ENCODE measurements at regions not wholly inside any gene's neighbourhood (a gene's known extent, or its start where the extent isn't known, plus 50 kb on each side); places are given as distances from the start of the nearest gene placed in this dataset.
"Not testable (repeated sequence)": the region's sequence is repeated elsewhere in the genome, so short reads cannot be mapped to it uniquely, and the experiment has no call there.

DNA sequence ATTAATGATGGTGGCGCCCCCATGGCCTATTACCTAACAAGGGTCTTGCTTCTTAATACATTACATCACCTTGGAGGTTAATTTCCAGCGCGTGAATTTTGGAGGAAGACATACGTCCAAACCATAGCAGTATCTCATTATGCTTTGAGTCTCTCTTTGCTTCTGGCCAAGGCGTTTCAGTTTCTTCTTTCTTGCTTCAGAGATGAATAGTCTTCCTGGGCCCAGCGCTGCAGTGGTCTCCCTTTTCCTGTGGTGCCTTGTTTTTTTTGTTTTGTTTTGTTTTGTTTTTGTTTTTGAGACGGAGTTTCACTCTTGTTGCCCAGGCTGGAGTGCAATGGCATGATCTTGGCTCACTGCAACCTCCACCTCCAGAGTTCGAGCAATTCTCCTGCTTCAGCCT is 268.4 kb downstream of the SOX4 start:
- DNase-seq (ENCODE audit: low spot score in 2 of 2) (no peak), ATAC-seq (replicated peaks; ENCODE audit: extremely low read depth, poor library complexity, severe bottlenecking) (no peak)
- no peak overlapping the region for H3K27ac Mint-ChIP-seq (ENCODE audit: low read depth)
- H3K9me3 Mint-ChIP-seq: no peaks in the 10 kb centered on the region
- H3K27me3 Mint-ChIP-seq: no peaks in the 10 kb centered on the region
- H3K36me3 Mint-ChIP-seq (ENCODE audit: insufficient read depth): peaks cover 2% of the 10 kb centered on the region
- H3K4me3 Mint-ChIP-seq: no peak overlapping the region
- no peaks in the 10 kb centered on the region for H3K4me1 Mint-ChIP-seq

DNA sequence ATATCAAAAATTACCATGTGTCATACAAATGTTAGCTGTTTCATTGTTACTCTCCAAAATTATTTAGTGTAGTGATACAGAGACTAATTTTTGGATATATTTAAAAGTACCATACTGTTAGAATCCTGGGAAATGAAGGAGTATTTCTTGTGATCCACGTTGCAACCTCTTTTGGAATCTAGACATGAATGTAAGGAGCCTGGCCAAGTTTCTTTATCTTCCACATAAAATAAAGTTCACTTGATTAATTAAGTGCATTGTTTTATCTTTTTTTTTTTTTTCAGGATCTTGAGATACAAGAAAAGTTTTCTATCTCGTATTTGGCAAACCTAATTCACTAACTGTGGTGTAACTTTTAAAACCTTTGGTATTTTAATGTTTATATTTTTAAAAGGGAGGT is 270.7 kb downstream of the SOX4 start:
- ATAC-seq (replicated peaks; ENCODE audit: extremely low read depth, poor library complexity, severe bottlenecking) (no peak), DNase-seq (ENCODE audit: low spot score in 2 of 2) (no peak)
- H3K9me3 Mint-ChIP-seq: no peaks in the 10 kb centered on the region
- H3K4me3 Mint-ChIP-seq: no peak overlapping the region
- H3K36me3 Mint-ChIP-seq (ENCODE audit: insufficient read depth): peaks cover 2% of the 10 kb centered on the region
- H3K27me3 Mint-ChIP-seq: no peaks in the 10 kb centered on the region
- H3K27ac Mint-ChIP-seq (ENCODE audit: low read depth): no peak overlapping the region
- no peaks in the 10 kb centered on the region for H3K4me1 Mint-ChIP-seq

DNA sequence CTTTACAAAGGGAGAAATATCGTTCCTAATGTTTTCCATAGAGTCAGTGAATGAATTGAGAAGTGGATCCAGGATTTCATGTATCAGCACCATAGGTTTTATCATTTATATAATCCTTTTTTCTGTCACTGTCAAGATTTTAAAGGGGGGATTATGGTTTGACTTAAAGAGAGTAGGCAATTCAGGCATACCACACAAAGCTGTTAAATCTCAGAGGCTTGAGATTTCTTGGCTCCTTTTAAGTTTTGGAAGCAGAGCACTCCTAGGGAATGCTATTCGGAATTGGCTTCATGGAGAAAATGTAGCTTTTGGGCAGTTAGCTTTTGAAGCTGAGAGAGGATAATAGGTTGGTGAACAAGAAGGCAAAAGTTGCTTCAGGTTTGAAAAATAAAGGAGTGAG is 274.7 kb downstream of the SOX4 start:
- no peaks in the 10 kb centered on the region for H3K4me1 Mint-ChIP-seq
- no peaks in the 10 kb centered on the region for H3K9me3 Mint-ChIP-seq
- no peaks in the 10 kb centered on the region for H3K36me3 Mint-ChIP-seq (ENCODE audit: insufficient read depth)
- H3K27ac Mint-ChIP-seq (ENCODE audit: low read depth): no peak overlapping the region
- DNase-seq (ENCODE audit: low spot score in 2 of 2) (no peak), ATAC-seq (replicated peaks; ENCODE audit: extremely low read depth, poor library complexity, severe bottlenecking) (no peak)
- no peaks in the 10 kb centered on the region for H3K27me3 Mint-ChIP-seq
- no peak overlapping the region for H3K4me3 Mint-ChIP-seq

DNA sequence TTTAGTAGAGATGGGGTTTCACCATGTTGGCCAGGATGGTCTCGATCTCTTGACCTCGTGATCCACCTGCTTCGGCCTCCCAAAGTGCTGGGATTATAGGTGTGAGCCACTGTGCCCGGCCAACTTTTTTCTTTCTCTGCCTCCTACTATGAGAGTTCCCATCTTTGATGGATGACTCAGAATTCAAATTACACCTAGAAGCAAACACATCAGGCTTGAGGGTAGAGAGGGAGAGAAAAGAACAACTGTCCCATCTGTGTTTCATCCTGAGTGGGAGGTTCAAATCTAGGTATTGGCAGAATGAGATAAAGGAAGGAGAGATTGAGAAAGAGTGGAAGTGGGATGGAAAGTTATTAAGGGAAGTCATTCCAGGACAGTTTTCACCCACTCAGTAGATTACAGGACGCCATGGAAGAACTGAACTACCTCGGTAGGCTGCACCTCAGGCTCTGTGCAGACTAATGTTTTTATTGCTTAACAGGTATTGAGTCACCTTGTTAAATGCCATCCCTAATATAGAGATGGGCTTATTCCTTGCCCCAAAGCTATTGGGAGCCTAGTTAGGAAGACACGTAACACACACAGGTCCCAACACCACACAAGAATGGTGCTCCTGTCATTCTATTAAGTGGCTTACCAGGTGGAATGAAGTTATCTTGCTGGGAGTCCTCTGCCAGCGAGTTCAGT is 275.7 kb downstream of the SOX4 start:
- Mint-ChIP-seq H3K27me3 (no peaks in the 10 kb centered on the region), H3K4me1 (no peaks in the 10 kb centered on the region), H3K36me3 (ENCODE audit: insufficient read depth) (no peaks in the 10 kb centered on the region), H3K4me3 (no peak overlapping the region), H3K9me3 (no peaks in the 10 kb centered on the region), H3K27ac (ENCODE audit: low read depth) (no peak overlapping the region)
- ATAC-seq (replicated peaks; ENCODE audit: extremely low read depth, poor library complexity, severe bottlenecking): no peak
- DNase-seq (ENCODE audit: low spot score in 2 of 2): no peak

DNA sequence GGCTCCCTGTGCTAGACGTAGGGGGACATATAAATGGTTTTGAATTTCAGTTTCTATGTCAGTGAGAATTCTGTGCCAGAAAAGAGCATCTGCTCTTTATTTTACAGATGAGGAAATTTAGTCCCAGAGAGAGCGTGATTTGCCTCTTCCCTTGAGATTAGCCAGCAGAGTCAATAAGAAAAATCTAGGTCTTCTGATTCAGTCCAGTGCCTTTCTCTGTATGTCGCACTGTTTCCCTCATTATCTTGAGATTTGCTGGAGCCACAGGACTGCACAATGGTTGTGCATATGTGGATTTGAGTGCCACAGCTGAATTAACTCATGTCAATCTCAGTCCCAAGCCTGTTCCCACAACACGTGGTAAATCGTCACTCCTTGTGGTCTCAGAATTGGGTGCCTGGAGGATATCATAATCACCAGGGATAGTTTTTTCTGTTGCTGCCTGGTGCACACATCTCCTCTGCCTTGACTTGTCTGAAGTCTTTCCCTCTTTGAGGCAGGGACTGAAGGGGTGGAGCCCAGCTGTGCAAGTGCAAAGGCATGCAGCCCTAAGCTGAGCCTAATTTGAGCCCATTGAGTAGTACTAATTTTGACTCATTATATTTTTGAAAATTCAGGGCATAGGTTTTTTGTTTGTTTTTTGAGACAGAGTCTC is 276.7 kb downstream of the SOX4 start:
- H3K36me3 Mint-ChIP-seq (ENCODE audit: insufficient read depth): no peaks in the 10 kb centered on the region
- no peak for DNase-seq (ENCODE audit: low spot score in 2 of 2)
- no peak for ATAC-seq (replicated peaks; ENCODE audit: extremely low read depth, poor library complexity, severe bottlenecking)
- H3K9me3 Mint-ChIP-seq: no peaks in the 10 kb centered on the region
- no peak overlapping the region for H3K27ac Mint-ChIP-seq (ENCODE audit: low read depth)
- no peaks in the 10 kb centered on the region for H3K4me1 Mint-ChIP-seq
- no peak overlapping the region for H3K4me3 Mint-ChIP-seq
- H3K27me3 Mint-ChIP-seq: no peaks in the 10 kb centered on the region

DNA sequence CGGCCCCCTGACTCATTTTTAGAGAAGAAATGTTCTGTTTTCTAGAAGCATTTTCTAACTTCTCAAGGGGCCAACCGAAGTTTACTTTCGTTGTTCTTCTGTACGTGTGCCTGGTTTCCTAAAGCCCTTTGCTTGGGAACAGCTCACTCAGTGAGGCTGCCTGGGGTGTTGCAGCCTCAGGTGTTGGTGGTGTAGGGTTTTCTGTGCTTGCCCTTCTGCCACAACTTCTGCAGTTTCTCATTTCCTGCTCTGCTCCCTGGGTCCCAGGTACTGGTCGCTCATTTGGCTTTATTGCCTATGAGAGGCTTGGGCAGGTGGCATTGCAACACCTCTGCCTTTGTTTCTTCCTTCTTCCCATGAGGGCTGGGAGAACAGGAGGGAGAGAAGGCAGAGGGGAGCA is 278.3 kb downstream of the SOX4 start:
- Mint-ChIP-seq H3K27me3 (no peaks in the 10 kb centered on the region), H3K9me3 (peaks cover under 1% of the 10 kb centered on the region), H3K36me3 (ENCODE audit: insufficient read depth) (no peaks in the 10 kb centered on the region), H3K27ac (ENCODE audit: low read depth) (no peak overlapping the region), H3K4me3 (no peak overlapping the region), H3K4me1 (no peaks in the 10 kb centered on the region)
- ATAC-seq (replicated peaks; ENCODE audit: extremely low read depth, poor library complexity, severe bottlenecking) (no peak), DNase-seq (ENCODE audit: low spot score in 2 of 2) (no peak)

DNA sequence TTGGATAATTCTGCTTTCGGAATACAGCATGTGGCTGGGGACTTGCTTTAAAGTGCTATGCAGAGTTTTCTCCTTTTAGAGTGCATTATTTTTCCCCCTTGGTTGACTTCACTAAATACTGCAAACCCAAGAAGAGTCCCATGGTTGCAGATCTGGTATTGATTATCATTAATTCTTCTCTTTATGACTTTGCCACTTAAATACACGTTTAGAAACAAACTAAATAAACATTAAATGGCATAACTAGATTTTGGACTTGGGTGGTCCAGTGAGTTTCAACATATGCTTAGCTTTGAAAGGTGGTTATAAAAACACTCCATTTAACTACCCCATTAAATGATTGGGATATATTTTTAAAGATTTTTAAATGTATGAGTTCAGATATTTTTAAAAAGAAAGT is 279.2 kb downstream of the SOX4 start:
- peaks cover 9% of the 10 kb centered on the region for H3K9me3 Mint-ChIP-seq
- no peaks in the 10 kb centered on the region for H3K4me1 Mint-ChIP-seq
- DNase-seq (ENCODE audit: low spot score in 2 of 2) (no peak), ATAC-seq (replicated peaks; ENCODE audit: extremely low read depth, poor library complexity, severe bottlenecking) (no peak)
- no peaks in the 10 kb centered on the region for H3K27me3 Mint-ChIP-seq
- no peak overlapping the region for H3K4me3 Mint-ChIP-seq
- H3K36me3 Mint-ChIP-seq (ENCODE audit: insufficient read depth): no peaks in the 10 kb centered on the region
- no peak overlapping the region for H3K27ac Mint-ChIP-seq (ENCODE audit: low read depth)

DNA sequence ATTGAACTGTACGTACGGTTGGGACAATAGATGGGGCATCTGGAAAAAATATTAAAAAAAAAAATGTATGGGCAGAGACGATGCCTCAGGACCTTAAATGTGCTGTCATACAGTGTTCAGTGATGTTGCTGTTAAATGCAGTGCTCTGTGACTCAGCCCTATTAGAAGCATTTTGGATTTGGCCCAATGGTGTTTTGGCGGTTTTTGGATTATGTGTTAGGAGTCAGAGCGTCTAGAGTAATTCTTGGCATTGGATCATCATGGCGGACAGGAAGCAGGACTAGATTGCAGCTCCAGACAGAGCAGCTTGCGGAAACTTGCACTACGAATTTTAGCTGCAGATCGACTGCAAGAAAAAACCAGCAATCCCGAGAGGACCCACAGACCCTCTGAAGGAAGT is 280.0 kb downstream of the SOX4 start:
- no peaks in the 10 kb centered on the region for H3K4me1 Mint-ChIP-seq
- no peaks in the 10 kb centered on the region for H3K27me3 Mint-ChIP-seq
- no peaks in the 10 kb centered on the region for H3K36me3 Mint-ChIP-seq (ENCODE audit: insufficient read depth)
- peaks cover 9% of the 10 kb centered on the region for H3K9me3 Mint-ChIP-seq
- ATAC-seq (replicated peaks; ENCODE audit: extremely low read depth, poor library complexity, severe bottlenecking): no peak
- H3K4me3 Mint-ChIP-seq: no peak overlapping the region
- DNase-seq (ENCODE audit: low spot score in 2 of 2): no peak
- H3K27ac Mint-ChIP-seq (ENCODE audit: low read depth): no peak overlapping the region

DNA sequence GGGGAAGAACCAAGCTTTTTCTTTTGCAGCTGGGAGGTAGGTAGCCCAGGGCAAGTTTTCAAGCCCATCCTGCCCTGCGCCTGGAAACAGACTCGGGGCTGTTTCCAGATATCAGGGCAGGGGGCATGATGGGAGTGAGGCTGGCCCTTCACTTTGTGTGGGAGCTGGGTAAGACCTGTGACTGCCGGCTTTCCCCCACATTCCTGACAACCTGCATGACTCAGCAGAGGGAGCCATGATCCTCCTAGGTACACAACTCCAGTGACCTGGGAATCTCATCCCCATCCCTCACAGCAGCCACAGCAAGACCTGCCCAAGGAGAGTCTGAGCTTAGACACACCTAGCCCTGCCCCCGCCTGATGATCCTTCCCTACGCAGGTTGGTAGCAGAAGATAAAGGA is 280.8 kb downstream of the SOX4 start:
- Mint-ChIP-seq H3K4me3 (no peak overlapping the region), H3K27ac (ENCODE audit: low read depth) (no peak overlapping the region)
- DNase-seq (ENCODE audit: low spot score in 2 of 2): no peak

DNA sequence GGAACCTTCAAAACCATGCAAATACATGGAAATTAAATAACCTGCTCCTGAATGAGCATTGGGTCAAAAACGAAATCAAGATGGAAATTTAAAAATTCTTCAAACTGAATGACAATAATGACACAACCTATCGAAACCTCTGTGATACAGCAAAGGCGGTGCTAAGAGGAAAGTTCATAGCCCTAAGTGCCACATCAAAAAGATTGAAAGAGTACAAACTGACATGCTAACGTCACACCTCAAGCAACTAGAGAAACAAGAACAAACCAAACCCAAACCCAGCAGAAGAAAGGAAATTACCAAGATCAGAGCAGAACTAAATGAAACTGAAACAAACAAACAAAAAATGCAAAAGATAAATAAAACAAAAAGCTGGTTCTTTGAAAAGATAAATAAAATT is 283.5 kb downstream of the SOX4 start:
- not testable (repeated sequence) for H3K9me3 Mint-ChIP-seq; DNase-seq (ENCODE audit: low spot score in 2 of 2); H3K4me1 Mint-ChIP-seq; H3K36me3 Mint-ChIP-seq (ENCODE audit: insufficient read depth); ATAC-seq (replicated peaks; ENCODE audit: extremely low read depth, poor library complexity, severe bottlenecking); H3K4me3 Mint-ChIP-seq; H3K27ac Mint-ChIP-seq (ENCODE audit: low read depth); H3K27me3 Mint-ChIP-seq

More for the DNA sequence above, 280.8 kb downstream of the SOX4 start:
- ATAC-seq (replicated peaks; ENCODE audit: extremely low read depth, poor library complexity, severe bottlenecking): no peak
- Mint-ChIP-seq H3K9me3 (peaks cover 9% of the 10 kb centered on the region), H3K36me3 (ENCODE audit: insufficient read depth) (no peaks in the 10 kb centered on the region), H3K4me1 (no peaks in the 10 kb centered on the region), H3K27me3 (no peaks in the 10 kb centered on the region)

DNA sequence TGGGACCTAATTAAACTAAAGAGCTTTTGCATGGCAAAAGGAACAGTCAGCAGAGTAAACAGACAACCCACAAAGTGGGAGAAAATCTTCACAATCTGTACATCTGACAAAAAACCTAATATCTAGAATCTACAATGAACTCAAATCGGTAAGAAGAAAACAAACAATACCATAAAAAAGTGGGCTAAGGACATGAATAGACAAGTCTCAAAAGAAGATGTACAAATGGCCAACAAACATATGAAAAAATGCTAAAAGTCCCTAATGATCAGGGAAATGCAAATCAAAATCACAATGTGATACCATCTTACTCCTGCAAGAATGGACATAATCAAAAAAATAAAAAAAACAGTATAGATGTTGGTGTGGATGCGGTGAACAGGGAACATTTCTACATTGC is 286.7 kb downstream of the SOX4 start:
- not testable (repeated sequence) for DNase-seq (ENCODE audit: low spot score in 2 of 2); H3K4me3 Mint-ChIP-seq; H3K27me3 Mint-ChIP-seq; H3K27ac Mint-ChIP-seq (ENCODE audit: low read depth); H3K9me3 Mint-ChIP-seq; H3K36me3 Mint-ChIP-seq (ENCODE audit: insufficient read depth); ATAC-seq (replicated peaks; ENCODE audit: extremely low read depth, poor library complexity, severe bottlenecking); H3K4me1 Mint-ChIP-seq

DNA sequence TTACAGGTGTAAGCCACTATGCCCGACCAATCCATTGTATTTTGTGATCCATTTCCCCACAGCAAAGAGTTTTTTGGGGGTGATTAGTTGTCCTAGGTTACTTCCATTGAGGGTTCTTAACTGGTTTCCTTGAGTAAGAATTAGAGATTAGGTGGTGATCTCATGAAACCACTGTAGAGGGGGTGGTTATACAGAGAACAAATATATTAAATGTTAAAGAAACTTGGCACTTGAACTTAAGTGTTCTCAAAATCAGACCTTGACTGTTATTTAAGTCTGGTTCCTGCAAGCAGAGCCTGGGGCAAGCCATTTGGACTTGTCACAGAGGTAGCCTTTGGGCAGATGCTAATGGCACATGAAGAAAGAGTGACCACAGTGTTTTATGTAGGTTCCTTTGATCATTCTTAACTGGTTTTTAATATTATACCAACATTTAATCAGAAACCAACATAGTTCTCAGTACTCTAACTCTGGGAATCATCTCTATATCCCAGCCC is 288.5 kb downstream of the SOX4 start:
- H3K9me3 Mint-ChIP-seq: peaks cover 7% of the 10 kb centered on the region
- no peaks in the 10 kb centered on the region for H3K36me3 Mint-ChIP-seq (ENCODE audit: insufficient read depth)
- ATAC-seq (replicated peaks; ENCODE audit: extremely low read depth, poor library complexity, severe bottlenecking): no peak
- H3K4me3 Mint-ChIP-seq: no peak overlapping the region
- DNase-seq (ENCODE audit: low spot score in 2 of 2): no peak
- no peaks in the 10 kb centered on the region for H3K4me1 Mint-ChIP-seq
- no peak overlapping the region for H3K27ac Mint-ChIP-seq (ENCODE audit: low read depth)
- no peaks in the 10 kb centered on the region for H3K27me3 Mint-ChIP-seq

DNA sequence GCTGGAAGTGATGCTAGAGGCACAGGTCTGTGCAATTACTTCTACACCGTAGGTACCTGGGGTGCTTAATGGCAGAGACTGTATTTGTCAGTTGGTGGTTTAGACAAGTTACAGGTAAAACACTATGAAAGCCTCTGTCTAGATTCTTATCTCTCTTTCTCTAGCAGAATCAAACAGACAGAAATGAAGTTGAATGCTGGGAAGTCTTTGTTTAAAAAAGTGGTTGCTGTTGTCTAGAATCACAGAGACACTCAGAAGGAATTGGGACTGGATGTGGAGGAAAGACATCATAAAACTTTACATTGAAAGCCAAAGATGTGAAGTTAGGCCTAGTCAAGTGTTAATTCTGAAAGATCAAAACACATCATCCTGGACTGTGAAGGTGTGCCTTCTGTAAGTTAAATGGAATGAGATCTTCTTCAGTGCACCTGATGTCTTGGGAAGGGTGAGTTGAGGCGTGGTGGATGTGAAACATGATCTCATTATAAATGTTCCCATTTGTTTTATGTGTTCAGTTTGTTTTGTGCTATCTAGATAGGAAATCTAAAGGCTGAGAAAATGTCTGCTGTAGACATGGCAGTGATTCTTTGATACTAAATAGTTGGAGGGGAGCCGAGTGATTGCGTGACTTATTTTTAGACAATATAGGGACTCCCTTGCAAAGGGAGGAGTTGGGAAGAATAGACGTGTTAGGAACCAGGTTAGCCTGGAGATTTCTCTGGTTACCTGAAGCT is 290.2 kb downstream of the SOX4 start:
- Mint-ChIP-seq H3K27ac (ENCODE audit: low read depth) (no peak overlapping the region), H3K9me3 (no peaks in the 10 kb centered on the region), H3K27me3 (no peaks in the 10 kb centered on the region), H3K4me3 (no peak overlapping the region), H3K4me1 (no peaks in the 10 kb centered on the region), H3K36me3 (ENCODE audit: insufficient read depth) (no peaks in the 10 kb centered on the region)
- DNase-seq (ENCODE audit: low spot score in 2 of 2): no peak
- no peak for ATAC-seq (replicated peaks; ENCODE audit: extremely low read depth, poor library complexity, severe bottlenecking)
